T47D (cell line): ENCODE measurements at regions not wholly inside any gene's neighbourhood (a gene's known extent, or its start where the extent isn't known, plus 50 kb on each side); places are given as distances from the start of the nearest gene placed in this dataset.

ENCODE experiments used
- DNase-seq, 2 experiments: peaks; one replicate each; pipeline versions ENCODE4 v3.0.0 to v3.0.0-alpha.2; 2011 to 2012; ENCODE audit warnings: low read depth in 1 of 2, low spot score in 1 of 2
- JUND ChIP-seq: IDR thresholded peaks from 2 replicates; pipeline ENCODE4 v1.6.1; 2012; ENCODE audit warnings: low read depth
- in situ Hi-C: cut with HindIII; loops from 2 replicates; pipeline ENCODE4 v1.10.0; 2016; ENCODE audit warnings: low sequenced_read_pairs, low pct_unique_long_range_greater_than_20kb

GRCh38 chr9:85199866-85200495, 530.5 kb downstream of the NTRK2 start:
- no peak for TF ChIP-seq JUND
- in situ Hi-C loops: no loop called here

DNA sequence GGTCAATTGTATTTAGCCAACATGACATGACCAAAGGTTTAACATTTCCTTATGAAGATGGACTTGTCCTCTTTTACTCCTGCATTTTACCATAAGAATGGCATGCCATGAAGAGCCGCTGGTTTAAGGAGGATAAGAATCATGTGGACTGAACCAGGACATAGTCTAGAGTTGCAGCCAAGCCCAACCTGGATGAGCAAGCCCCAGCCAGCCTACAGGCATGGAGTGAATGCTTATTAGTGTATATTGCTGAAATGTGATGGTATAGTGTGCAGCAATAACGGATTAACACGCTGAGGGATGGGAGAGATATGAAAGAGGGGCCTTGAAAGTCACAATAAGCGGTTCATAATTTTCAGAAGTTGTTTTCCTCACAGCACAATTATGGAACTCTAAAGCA, 523.2 kb downstream of the NTRK2 start:
- TF ChIP-seq JUND: no peak
- in situ Hi-C loops: no loop called here

More at GRCh38 chr9:85199866-85200495, 530.5 kb downstream of the NTRK2 start:
- no peak for DNase-seq

DNA sequence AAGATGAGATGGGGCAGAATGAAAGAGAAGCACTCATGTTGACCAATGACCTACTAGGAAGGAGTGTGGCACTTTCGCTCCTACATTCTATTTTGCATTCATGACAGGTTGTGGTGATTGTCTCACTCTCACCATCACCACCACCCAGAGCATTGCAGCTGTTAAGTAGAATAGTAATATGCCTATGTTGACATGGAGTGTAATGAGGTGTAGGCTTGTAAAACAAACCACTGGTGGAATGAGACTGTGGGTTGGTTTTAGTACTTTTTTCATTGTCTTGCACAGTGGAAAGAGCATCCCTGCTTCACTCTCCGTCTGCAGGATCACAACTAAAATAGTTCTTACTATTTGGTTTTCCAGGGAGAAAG, 516.7 kb downstream of the NTRK2 start:
- no peak for TF ChIP-seq JUND
- in situ Hi-C loops: no loop called here

More for the DNA sequence above, 523.2 kb downstream of the NTRK2 start:
- no peak for DNase-seq

DNA sequence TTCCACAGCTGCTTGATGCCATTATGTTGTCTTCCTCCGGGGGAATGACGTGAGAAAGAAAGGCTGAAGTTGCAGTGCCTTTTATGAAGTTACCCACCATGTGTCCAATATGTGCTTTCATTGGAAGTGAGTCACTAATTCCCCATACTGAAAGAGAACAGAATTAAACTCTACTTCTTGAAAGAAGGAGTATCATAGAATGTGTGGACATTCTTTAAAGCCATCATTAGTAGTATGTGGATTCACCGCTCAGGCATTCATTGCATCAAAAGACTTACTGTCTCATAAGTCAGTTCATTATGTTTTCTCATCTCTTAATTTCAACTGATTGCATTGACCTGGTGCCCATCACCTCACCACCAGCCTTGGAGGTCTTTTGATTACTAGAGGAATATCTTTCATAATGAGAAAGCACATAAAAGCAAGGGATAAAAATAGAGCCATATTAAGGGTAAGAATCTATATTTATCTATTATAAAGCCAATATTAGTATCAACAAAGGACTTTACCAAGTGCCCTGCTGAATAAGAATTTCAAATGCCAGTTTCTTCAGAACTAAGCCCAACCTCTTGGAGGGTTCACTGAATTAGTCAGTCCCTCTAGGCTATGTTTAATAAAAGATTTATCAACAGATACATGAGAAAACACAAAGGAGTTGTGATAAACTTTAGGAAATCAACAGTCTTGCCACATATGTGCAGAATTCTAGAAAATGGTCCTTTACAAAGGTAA, 516.1 kb downstream of the NTRK2 start:
- TF ChIP-seq JUND: no peak
- no peak for DNase-seq
- in situ Hi-C loops: no loop called here

More for the DNA sequence above, 516.7 kb downstream of the NTRK2 start:
- DNase-seq: no peak

DNA sequence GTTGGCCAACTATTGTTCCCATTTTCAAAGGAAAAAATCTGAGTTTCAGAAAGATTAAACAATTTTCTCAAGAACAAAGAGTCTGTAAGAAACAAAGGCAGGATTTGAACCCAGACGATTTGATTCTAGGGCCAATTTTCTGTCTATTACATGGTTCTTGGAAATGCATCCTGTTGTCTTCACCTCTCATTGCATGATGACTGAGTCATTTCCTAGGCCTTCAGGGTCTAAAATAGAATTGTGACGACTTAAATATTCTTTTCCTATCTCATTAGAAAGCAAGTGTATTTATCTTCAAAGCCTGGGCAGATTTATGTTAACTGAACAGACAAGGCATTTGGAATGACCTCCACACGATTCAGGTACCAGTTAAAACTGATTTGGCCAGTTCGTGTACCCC, 512.9 kb downstream of the NTRK2 start:
- in situ Hi-C loops: no loop called here
- TF ChIP-seq JUND: no peak
- DNase-seq: no peak

DNA sequence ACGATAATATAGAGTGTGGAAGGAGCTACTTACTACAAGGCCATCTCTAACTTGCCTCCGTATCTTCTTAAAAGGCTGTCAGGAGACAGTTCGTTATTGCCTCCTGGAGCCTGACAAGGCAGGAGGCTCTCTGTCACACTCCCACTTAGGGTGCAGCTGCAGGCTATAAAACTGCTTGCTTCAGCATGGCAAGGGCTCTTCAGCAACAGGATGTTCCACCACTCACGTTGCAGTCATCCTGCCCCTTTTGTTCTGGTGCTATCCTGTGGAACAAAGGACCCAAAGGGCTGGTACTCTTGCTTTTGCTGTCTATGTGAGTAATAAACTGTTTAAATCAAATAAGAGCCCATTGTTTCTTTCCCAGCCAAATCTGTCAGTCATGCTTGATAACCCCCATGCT, 508.9 kb downstream of the NTRK2 start:
- no peak for DNase-seq
- in situ Hi-C loops: no loop called here
- TF ChIP-seq JUND: no peak

GRCh38 chr9:85173967-85174366, 504.4 kb downstream of the NTRK2 start:
- no peak for TF ChIP-seq JUND
- in situ Hi-C loops: no loop called here
- no peak for DNase-seq

DNA sequence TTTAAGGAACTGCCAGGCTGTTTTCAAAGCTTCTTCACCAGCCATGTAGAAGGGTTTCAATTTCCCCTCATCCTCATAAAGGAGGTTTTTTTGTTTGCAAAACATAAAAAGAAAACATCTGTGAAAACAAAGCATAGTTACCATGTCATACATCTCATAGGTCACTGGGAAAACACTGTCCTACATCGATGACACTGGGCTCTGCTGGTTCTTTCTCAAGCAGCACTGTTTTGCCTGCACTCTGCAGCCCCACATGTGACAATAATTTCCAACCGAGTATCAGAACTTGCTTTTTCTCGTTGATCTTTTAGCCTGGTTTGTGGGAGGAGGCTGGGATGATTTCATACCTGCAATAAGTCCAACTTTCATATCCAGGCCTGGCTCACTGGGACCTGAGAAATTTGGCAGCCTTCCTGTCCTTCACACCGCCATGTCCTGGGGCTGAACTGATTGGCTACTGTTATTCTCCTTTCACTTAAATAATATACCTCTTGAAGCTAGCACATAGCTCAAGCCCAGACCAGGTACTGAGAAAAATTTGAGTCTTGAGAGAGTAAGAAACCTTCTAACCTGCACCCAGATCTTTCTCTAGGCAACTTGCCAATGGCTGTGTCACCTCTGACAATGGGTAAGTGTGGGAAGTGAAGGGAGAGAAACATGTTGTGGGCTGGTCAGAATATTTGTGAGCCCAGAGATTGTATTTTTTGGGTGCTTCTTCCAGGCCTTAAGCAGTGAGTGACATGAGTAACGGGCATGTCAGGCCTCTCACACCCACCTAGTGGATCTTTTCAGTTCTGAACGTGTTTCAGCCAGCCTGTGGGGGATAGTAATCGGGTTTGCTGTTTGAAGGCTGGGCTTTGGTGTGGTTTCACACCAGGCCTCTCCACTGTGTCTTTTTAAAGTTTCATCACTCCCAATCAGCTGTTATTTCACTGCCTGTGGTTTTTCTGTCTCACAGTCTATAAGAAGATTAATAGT, 502.8 kb downstream of the NTRK2 start:
- DNase-seq: no peak
- in situ Hi-C loops: no loop called here
- TF ChIP-seq JUND: no peak

DNA sequence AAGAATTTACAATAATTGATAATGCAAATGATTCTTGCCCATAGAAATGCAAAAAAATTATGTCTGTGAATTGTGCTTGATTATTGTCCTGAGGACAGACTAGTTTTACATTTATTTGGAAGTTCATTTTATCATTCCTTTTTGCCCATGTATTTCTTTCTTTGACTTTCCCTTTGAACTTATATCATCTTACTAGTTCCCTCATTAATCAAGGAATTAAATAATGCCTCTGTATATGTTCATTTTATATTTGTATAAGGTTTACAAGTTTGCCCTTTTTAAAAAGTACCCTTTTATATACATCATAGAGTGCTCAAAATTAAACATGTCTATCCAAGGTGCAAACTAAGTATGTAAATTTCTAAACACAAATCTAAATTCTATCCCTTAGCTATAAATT, 501.6 kb downstream of the NTRK2 start:
- DNase-seq: no peak
- no peak for TF ChIP-seq JUND

GRCh38 chr9:85168412-85168811, 498.9 kb downstream of the NTRK2 start:
- no peak for DNase-seq
- in situ Hi-C loops: no loop called here
- TF ChIP-seq JUND: no peak

More for the DNA sequence above, 501.6 kb downstream of the NTRK2 start:
- in situ Hi-C loops: no loop called here

DNA sequence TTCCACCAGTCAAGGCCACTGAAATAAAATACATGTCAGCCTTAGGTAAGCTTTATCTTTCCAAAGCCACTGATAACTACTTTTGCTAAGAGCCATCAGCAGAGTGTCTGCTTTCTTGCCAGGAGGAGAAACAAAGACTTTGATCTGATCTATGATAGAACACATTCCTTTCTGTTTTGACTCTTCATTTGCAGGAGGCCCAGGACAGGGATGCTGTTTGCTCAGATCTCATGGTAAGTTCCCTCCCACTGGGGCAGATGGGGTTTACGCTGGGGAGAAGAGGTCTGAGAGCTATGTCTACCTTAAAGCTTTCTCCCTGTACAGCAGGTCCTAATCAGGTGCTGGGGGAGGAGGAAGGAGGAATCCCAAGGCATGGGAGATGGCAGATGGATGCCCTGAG, 497.6 kb downstream of the NTRK2 start:
- TF ChIP-seq JUND: no peak
- in situ Hi-C loops: no loop called here
- no peak for DNase-seq

GRCh38 chr9:85163825-85164224, 494.3 kb downstream of the NTRK2 start:
- no peak for TF ChIP-seq JUND
- in situ Hi-C loops: no loop called here
- DNase-seq: no peak

DNA sequence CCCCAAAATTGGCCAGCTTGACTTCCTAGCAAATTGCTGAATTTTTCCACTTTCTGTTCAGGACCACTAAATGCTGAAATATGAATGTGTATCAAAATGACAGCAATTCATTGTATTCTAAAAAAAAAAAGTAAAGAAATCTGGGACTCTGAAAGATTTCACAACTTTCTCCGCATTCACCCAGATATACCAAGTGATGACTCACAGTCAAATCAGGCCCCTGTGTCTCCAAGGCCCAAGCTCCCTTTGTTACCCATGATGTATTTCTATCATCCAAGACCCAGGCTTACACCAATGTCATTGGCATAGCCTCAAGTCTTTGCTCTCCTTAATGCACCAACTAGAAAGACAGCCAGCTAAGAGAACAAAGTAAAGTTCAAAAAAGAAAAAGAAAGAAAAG, 493.9 kb downstream of the NTRK2 start:
- no peak for TF ChIP-seq JUND
- DNase-seq: no peak
- in situ Hi-C loops: no loop called here
